Calu3 (cell line): ENCODE measurements at regions not wholly inside any gene's neighbourhood (a gene's known extent, or its start where the extent isn't known, plus 50 kb on each side); places are given as distances from the start of the nearest gene placed in this dataset.

Source experiments
- BruUV-seq: library from RNA; stranded (reverse); fragments of 400-500 nt; replicated peaks from 2 replicates; lab custom pipeline; 2021; lab: Mats Ljungman, UMichigan
- CTCF ChIA-PET: fragments of 300-600 bp; sonication (Branson Sonifier 250); formaldehyde crosslinking; loops from one replicate; lab custom pipeline; 2022; ENCODE audit warnings: antibody characterized with exemption; lab: Charles Lee
- DNase-seq: peaks from one replicate; pipeline ENCODE4 v3.0.0; 2022
- H3K27ac Mint-ChIP-seq: one replicate; pipeline ENCODE4 v1.8.0; 2022; ENCODE audit warnings: mixed read lengths; ENCODE audit not compliant: unreplicated experiment
- H3K27me3 Mint-ChIP-seq: one replicate; pipeline ENCODE4 v1.8.0; 2022; ENCODE audit warnings: mixed read lengths; ENCODE audit not compliant: unreplicated experiment
- H3K36me3 Mint-ChIP-seq: one replicate; pipeline ENCODE4 v1.8.0; 2022; ENCODE audit warnings: mild to moderate bottlenecking, moderate library complexity, mixed read lengths; ENCODE audit not compliant: insufficient read depth, unreplicated experiment
- H3K4me1 Mint-ChIP-seq: one replicate; pipeline ENCODE4 v1.8.0; 2022; ENCODE audit warnings: mild to moderate bottlenecking, low read depth, mixed read lengths; ENCODE audit not compliant: unreplicated experiment
- H3K4me3 Mint-ChIP-seq: one replicate; pipeline ENCODE4 v1.8.0; 2022; ENCODE audit warnings: mild to moderate bottlenecking, low read depth, moderate library complexity, mixed read lengths; ENCODE audit not compliant: unreplicated experiment
- H3K9me3 Mint-ChIP-seq: one replicate; pipeline ENCODE4 v1.8.0; 2022; ENCODE audit warnings: low read depth, mixed read lengths; ENCODE audit not compliant: unreplicated experiment
- intact Hi-C: fragments of 100-400 bp; cut with micrococcal nuclease; formaldehyde crosslinking; loops from one replicate; pipeline ENCODE4 v1.10.0; 2022; ENCODE audit not compliant: unreplicated experiment
- TF ChIP-seq, protein P1 (sequence below): fragments of 200-600 bp; IDR thresholded peaks from one replicate; pipeline ENCODE4 v1.8.0; 2022; ENCODE audit warnings: antibody characterized with exemption; ENCODE audit not compliant: unreplicated experiment

- no peaks in the 10 kb centered on the region for H3K27me3 Mint-ChIP-seq
- no peak overlapping the region for H3K27ac Mint-ChIP-seq
- no TSS peak for BruUV-seq
- H3K36me3 Mint-ChIP-seq, result no peaks in the 10 kb centered on the region
- no peak for DNase-seq
- no peaks in the 10 kb centered on the region for H3K4me1 Mint-ChIP-seq
- intact Hi-C loops, result no loop called here
- CTCF ChIA-PET, result no interaction called here
- TF ChIP-seq, protein P1, sequence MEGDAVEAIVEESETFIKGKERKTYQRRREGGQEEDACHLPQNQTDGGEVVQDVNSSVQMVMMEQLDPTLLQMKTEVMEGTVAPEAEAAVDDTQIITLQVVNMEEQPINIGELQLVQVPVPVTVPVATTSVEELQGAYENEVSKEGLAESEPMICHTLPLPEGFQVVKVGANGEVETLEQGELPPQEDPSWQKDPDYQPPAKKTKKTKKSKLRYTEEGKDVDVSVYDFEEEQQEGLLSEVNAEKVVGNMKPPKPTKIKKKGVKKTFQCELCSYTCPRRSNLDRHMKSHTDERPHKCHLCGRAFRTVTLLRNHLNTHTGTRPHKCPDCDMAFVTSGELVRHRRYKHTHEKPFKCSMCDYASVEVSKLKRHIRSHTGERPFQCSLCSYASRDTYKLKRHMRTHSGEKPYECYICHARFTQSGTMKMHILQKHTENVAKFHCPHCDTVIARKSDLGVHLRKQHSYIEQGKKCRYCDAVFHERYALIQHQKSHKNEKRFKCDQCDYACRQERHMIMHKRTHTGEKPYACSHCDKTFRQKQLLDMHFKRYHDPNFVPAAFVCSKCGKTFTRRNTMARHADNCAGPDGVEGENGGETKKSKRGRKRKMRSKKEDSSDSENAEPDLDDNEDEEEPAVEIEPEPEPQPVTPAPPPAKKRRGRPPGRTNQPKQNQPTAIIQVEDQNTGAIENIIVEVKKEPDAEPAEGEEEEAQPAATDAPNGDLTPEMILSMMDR, result no peak
- no peak overlapping the region for H3K4me3 Mint-ChIP-seq
- H3K9me3 Mint-ChIP-seq, result peaks cover 2% of the 10 kb centered on the region
Observed at GRCh38 chr13:50644081-50644871, 199.2 kb downstream of the DLEU7 start.

DNA sequence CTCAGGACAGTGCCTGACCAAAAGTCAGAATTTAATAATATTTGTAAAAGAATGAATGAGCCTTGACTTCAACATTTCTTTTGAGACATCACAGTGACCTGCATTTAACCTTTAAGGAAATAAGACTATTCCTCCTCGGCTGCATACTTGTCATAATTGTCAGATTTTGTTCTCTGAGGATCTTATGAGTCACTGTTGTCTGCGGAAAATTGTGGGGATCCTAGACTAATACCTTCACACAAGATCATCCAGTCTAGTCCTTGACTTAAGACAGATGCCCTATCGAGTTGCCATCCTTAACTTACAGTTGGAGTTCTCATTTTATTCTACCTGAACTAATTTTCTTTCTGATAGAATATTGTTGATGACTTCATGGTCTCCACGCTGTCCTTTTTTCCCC lies 198.4 kb downstream of the DLEU7 start:
- Mint-ChIP-seq H3K36me3 (no peaks in the 10 kb centered on the region), H3K9me3 (peaks cover 2% of the 10 kb centered on the region), H3K4me1 (no peaks in the 10 kb centered on the region), H3K27me3 (no peaks in the 10 kb centered on the region), H3K4me3 (no peak overlapping the region), H3K27ac (no peak overlapping the region)
- no TSS peak for BruUV-seq
- no peak for DNase-seq
- intact Hi-C loops, result no loop called here
- CTCF ChIA-PET, result no interaction called here
- TF ChIP-seq, protein P1, result no peak

DNA sequence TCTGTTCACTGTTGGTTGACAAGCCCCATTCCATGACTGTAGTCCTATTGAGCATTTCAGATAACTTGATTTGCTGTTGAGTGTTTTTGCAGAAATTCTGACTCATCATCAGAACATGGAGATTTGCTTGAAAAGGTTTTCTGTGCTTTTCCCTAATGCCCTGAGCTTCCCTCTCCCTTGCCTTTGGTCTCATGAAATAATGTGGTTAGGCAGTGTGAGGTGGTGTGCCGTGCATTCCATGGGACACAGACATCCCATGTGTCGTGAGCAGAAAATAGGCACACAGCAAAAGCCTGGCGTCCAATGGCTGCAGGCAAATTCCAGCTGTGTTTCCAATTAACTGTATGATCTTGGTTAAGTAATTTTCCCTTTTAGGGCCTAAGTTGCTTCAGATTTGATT lies 197.4 kb downstream of the DLEU7 start:
- no peaks in the 10 kb centered on the region for H3K36me3 Mint-ChIP-seq
- H3K27ac Mint-ChIP-seq, result no peak overlapping the region
- TF ChIP-seq, protein P1, result no peak
- no peak overlapping the region for H3K4me3 Mint-ChIP-seq
- CTCF ChIA-PET, result no interaction called here
- peaks cover 2% of the 10 kb centered on the region for H3K9me3 Mint-ChIP-seq
- no peak for DNase-seq
- intact Hi-C loops, result no loop called here
- BruUV-seq, result no TSS peak
- no peaks in the 10 kb centered on the region for H3K27me3 Mint-ChIP-seq
- no peaks in the 10 kb centered on the region for H3K4me1 Mint-ChIP-seq

GRCh38 chr13:50649211-50649610 lies 194.3 kb downstream of the DLEU7 start:
- peaks cover 2% of the 10 kb centered on the region for H3K9me3 Mint-ChIP-seq
- TF ChIP-seq, protein P1, result no peak

More at GRCh38 chr13:50649211-50649610, 194.3 kb downstream of the DLEU7 start:
- CTCF ChIA-PET, result no interaction called here
- intact Hi-C loops, result no loop called here
- no peak overlapping the region for H3K27ac Mint-ChIP-seq
- H3K27me3 Mint-ChIP-seq, result no peaks in the 10 kb centered on the region
- no peaks in the 10 kb centered on the region for H3K4me1 Mint-ChIP-seq
- no peak for DNase-seq
- H3K4me3 Mint-ChIP-seq, result no peak overlapping the region
- BruUV-seq, result no TSS peak
- H3K36me3 Mint-ChIP-seq, result no peaks in the 10 kb centered on the region
